Stimulated activated naive CD8-positive, alpha-beta T cell treated with anti-CD3 and anti-CD28 coated beads, Interleukin-15, amount 100 ng/mL, for 72 hours (primary cell): ENCODE measurements at regions not wholly inside any gene's neighbourhood (a gene's known extent, or its start where the extent isn't known, plus 50 kb on each side); places are given as distances from the start of the nearest gene placed in this dataset.

ENCODE experiments used
- ATAC-seq: fragments of 150-1000 bp; cut with Tn5 transposase; 2 replicates; pipeline ENCODE4 v1.10.0; 2021; ENCODE audit warnings: mild to moderate bottlenecking, moderate library complexity
- DNase-seq, 2 donors: peaks; one replicate each; pipeline ENCODE4 v3.0.0; 2021 to 2022
- H3K27ac Mint-ChIP-seq, 2 donors: one replicate each; pipeline ENCODE4 v1.8.0; 2022; ENCODE audit warnings: mild to moderate bottlenecking in 2 of 2, mixed read lengths in 2 of 2, moderate library complexity in 2 of 2
- H3K27me3 Mint-ChIP-seq: one replicate; pipeline ENCODE4 v1.8.0; 2022; ENCODE audit warnings: mixed read lengths
- H3K4me1 Mint-ChIP-seq: one replicate; pipeline ENCODE4 v1.8.0; 2022; ENCODE audit warnings: mild to moderate bottlenecking, mixed read lengths
- H3K4me3 Mint-ChIP-seq, 2 donors: one replicate each; pipeline ENCODE4 v1.8.0; 2022; ENCODE audit warnings: mild to moderate bottlenecking in 2 of 2, mixed read lengths in 2 of 2, moderate library complexity in 1 of 2
- H3K9me3 Mint-ChIP-seq, 2 donors: one replicate each; pipeline ENCODE4 v1.8.0; 2022; ENCODE audit warnings: mixed read lengths in 2 of 2

DNA sequence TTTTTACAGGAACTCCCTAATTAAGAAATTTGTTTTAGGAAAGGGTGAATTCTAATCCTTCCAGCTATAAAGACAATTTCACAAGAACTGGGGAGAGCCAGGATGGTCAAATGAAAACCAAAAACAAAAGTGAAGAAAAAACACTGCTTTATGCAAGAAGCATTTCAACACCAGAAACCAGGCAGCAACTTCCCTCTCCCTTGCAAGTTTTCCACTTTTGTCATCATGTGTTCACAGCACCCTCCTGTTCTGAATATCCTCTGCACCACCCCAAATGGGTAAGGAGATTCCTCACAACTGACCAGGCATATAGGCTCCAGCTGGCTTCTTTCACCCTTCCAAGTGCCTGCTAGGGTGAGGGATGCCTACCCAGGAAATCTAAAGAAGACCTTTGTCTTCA lies 328.1 kb downstream of the TBC1D4 start:
- peaks cover 13% of the 10 kb centered on the region for H3K27me3 Mint-ChIP-seq
- no peak overlapping the region for H3K4me3 Mint-ChIP-seq
- H3K4me1 Mint-ChIP-seq, result no peaks in the 10 kb centered on the region
- DNase-seq (no peak), ATAC-seq (no peak)
- H3K27ac Mint-ChIP-seq, result no peak overlapping the region
- peaks cover 9 to 11% of the 10 kb centered on the region in 2 donors for H3K9me3 Mint-ChIP-seq

GRCh38 chr13:75153386-75153785 lies 328.6 kb downstream of the TBC1D4 start:
- Mint-ChIP-seq H3K9me3 (peaks cover 9 to 11% of the 10 kb centered on the region in 2 donors), H3K4me3 (no peak overlapping the region), H3K27ac (no peak overlapping the region), H3K4me1 (no peaks in the 10 kb centered on the region), H3K27me3 (peaks cover 13% of the 10 kb centered on the region)
- DNase-seq (no peak), ATAC-seq (no peak)

- Mint-ChIP-seq H3K4me3 (no peak overlapping the region), H3K4me1 (no peaks in the 10 kb centered on the region), H3K27ac (no peak overlapping the region), H3K27me3 (peaks cover 8% of the 10 kb centered on the region), H3K9me3 (peaks cover 9 to 11% of the 10 kb centered on the region in 2 donors)
- DNase-seq (no peak), ATAC-seq (no peak)
Measured at GRCh38 chr13:75151081-75151643, 330.8 kb downstream of the TBC1D4 start.

DNA sequence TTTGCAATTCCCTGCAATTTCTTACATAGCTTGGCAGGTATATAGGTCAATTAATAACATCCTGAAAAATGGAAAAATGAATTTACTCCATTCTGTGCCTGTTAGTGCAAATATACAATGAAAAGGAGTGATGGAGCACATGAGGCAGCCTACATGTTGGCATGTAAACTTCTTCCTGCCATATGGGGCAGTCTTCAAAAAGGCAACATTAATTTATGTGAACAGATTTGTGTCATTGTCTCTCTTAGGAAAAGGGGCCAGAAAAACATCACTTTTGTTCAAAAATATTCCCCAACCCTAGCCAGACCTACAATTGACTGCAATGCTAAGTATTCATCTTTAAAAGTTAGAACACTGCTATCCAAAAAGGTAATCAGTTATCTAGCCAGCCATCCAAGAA lies 332.2 kb downstream of the TBC1D4 start:
- Mint-ChIP-seq H3K27ac (no peak overlapping the region), H3K27me3 (peaks cover 7% of the 10 kb centered on the region), H3K4me1 (no peaks in the 10 kb centered on the region), H3K9me3 (peaks cover 7 to 9% of the 10 kb centered on the region in 2 donors), H3K4me3 (no peak overlapping the region)
- DNase-seq (no peak), ATAC-seq (no peak)

DNA sequence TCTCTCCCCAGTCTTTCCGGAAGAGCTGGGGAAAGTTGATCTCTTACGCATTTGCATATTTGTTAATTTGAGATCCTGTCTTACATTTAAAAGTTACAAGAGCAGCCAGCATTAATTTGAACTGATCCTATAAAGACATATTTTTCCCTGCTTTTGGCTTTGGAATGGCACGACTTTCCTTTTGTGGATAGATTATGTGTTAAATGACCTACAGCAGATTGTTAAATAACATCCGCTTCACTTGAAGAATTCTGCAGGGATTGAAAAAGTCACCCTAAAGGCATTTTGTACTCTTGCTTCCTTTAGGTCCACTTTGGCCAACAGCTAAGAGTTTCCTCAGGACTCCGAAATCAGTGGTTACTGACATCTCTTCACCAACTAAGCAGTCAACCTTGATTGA lies 334.0 kb downstream of the TBC1D4 start:
- DNase-seq (no peak), ATAC-seq (no peak)
- H3K4me1 Mint-ChIP-seq, result no peaks in the 10 kb centered on the region
- H3K4me3 Mint-ChIP-seq, result no peak overlapping the region
- H3K27me3 Mint-ChIP-seq, result peaks cover 7% of the 10 kb centered on the region
- no peak overlapping the region for H3K27ac Mint-ChIP-seq
- H3K9me3 Mint-ChIP-seq, result peaks cover 7 to 9% of the 10 kb centered on the region in 2 donors

DNA sequence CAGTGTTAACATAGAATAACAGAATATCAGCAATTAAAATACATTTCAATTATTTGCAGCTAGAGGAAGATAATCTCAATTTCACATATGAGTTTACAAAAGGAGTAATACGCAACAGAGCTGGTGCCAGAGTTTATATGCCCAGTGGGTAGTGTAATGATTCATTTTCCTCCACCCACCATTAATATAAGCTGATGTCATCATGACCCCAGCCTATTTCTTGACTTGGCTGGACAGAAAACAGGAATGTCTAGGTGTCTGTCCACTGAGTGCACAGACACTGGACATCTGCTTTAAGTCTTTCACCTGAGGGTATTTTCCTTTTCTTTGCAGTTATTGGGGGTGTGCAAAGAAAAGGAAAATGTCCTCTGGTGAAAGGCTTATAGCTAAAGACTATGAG lies 335.5 kb downstream of the TBC1D4 start:
- DNase-seq (no peak), ATAC-seq (no peak)
- Mint-ChIP-seq H3K9me3 (no peaks in the 10 kb centered on the region), H3K4me3 (no peak overlapping the region), H3K27ac (no peak overlapping the region), H3K4me1 (no peaks in the 10 kb centered on the region), H3K27me3 (peaks cover 7% of the 10 kb centered on the region)

DNA sequence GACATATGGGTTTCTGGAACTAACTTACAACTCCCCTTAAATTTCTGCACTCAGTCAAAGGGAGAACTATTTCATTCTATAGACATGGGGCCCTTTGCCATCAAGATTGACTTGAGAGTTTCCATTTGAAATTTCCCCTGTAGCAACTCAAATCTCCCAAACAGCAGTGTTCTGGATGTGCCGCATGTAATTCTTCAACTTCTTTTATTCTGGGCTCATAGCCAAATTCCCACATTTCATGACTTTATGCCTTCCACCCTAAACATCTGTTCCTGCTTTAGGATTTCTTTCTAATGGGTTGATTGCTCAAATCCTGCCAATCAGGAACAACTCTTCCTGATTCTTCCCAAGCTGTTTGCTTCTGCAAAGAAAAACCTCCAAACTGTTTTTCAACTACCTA lies 336.0 kb downstream of the TBC1D4 start:
- H3K9me3 Mint-ChIP-seq, result no peaks in the 10 kb centered on the region
- H3K4me3 Mint-ChIP-seq, result no peak overlapping the region
- H3K27me3 Mint-ChIP-seq, result peaks cover 7% of the 10 kb centered on the region
- ATAC-seq (no peak), DNase-seq (no peak)
- no peak overlapping the region for H3K27ac Mint-ChIP-seq
- H3K4me1 Mint-ChIP-seq, result no peaks in the 10 kb centered on the region

- no peaks in the 10 kb centered on the region for H3K4me1 Mint-ChIP-seq
- no peak overlapping the region for H3K4me3 Mint-ChIP-seq
- ATAC-seq (no peak), DNase-seq (no peak)
- H3K27ac Mint-ChIP-seq, result no peak overlapping the region
- peaks cover 4 to 22% of the 10 kb centered on the region in 2 donors for H3K9me3 Mint-ChIP-seq
- peaks cover 9% of the 10 kb centered on the region for H3K27me3 Mint-ChIP-seq
Measured at GRCh38 chr13:75139291-75139690, 342.7 kb downstream of the TBC1D4 start.

DNA sequence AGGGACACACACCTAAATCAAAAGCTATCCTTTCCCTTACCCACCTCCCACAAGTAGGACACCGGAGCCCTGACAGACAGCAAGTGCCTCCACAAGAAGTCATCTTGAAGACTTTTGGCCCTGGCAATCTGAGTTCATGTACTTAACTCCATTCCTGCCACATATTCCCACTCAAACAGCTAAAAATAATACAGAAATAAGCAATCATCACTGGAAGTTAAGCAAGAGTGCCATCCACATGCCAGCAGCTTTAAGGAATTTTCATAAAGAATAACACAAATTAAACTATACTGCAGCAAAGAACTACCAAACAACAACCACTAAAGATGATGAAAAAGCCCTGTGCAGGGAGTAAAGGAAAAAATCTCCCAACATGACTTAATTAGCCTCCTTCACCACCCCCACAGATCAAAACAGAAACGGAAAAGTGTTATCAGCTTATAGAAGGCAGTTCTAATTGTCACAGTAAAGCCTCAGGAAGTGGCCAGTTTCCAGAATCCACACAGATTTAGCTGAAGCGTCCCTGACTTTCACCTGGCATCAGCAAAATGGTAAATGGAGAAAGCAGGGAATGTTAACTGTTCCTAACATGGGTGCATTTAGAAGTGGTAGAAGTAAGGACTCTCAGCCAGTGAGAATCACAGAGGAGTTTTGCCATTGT lies 343.9 kb downstream of the TBC1D4 start:
- no peak overlapping the region for H3K4me3 Mint-ChIP-seq
- H3K27ac Mint-ChIP-seq, result no peak overlapping the region
- DNase-seq (no peak), ATAC-seq (no peak)
- peaks cover 9% of the 10 kb centered on the region for H3K27me3 Mint-ChIP-seq
- peaks cover 4 to 22% of the 10 kb centered on the region in 2 donors for H3K9me3 Mint-ChIP-seq
- H3K4me1 Mint-ChIP-seq, result no peaks in the 10 kb centered on the region

DNA sequence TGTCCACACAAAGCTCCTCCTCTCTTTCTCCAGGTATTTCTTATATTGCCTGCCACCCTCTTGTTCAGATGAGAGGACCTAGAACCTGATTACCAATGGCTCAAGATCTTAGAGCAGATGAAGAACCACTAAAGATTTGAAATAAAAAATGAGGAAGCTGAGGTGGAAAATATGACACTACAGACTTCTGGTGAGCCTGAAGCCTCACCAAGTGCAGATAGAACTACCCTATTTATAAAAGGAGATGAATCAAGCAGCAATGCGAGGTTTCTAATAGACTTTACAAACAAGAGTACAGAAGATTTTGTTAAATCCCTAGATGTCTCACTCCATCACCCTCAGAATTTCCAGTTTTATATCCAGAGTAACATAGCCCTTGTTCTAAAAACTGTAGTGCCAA lies 345.8 kb downstream of the TBC1D4 start:
- H3K4me1 Mint-ChIP-seq, result no peaks in the 10 kb centered on the region
- H3K27ac Mint-ChIP-seq, result peak overlapping the region in 1 of 2 donors; percentile 74
- ATAC-seq (no peak), DNase-seq (no peak)
- H3K27me3 Mint-ChIP-seq, result peaks cover 9% of the 10 kb centered on the region
- peaks cover 4 to 22% of the 10 kb centered on the region in 2 donors for H3K9me3 Mint-ChIP-seq
- H3K4me3 Mint-ChIP-seq, result no peak overlapping the region

DNA sequence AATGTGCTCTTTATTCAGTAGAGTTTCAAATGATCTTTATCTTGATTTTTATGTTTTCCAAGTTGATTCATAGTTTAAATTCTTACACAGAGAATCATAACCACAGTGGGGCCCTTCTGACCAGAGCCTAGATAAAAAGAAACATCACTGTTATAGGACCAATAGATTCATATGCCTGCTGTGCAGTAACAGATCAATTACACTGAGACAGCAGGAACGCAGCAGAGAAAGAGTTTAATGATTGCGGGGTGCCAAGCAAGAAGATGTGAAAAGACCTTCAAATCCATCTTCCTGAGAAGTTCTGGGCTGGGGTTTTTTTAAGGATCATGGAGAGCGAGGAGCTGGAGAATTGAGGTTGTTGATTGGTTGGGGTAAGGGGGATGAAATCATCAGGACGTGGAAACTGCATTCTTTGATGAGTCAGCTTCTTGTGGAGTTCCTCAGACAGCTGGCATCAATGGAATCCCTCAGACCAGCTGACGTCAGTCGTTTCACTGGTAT lies 346.6 kb downstream of the TBC1D4 start:
- Mint-ChIP-seq H3K9me3 (peaks cover 4 to 22% of the 10 kb centered on the region in 2 donors), H3K27me3 (peaks cover 9% of the 10 kb centered on the region), H3K4me3 (no peak overlapping the region), H3K4me1 (no peaks in the 10 kb centered on the region), H3K27ac (no peak overlapping the region)
- DNase-seq (no peak), ATAC-seq (no peak)

GRCh38 chr13:75132701-75133695 lies 349.0 kb downstream of the TBC1D4 start:
- peaks cover 4 to 16% of the 10 kb centered on the region in 2 donors for H3K9me3 Mint-ChIP-seq
- no peak overlapping the region for H3K27ac Mint-ChIP-seq

GRCh38 chr13:75129331-75129730 lies 352.6 kb downstream of the TBC1D4 start:
- DNase-seq (no peak), ATAC-seq (no peak)
- no peaks in the 10 kb centered on the region for H3K4me1 Mint-ChIP-seq
- no peaks in the 10 kb centered on the region for H3K27me3 Mint-ChIP-seq
- H3K9me3 Mint-ChIP-seq, result no peaks in the 10 kb centered on the region
- H3K27ac Mint-ChIP-seq, result no peak overlapping the region
- no peak overlapping the region for H3K4me3 Mint-ChIP-seq

More at GRCh38 chr13:75132701-75133695, 349.0 kb downstream of the TBC1D4 start:
- Mint-ChIP-seq H3K4me3 (no peak overlapping the region), H3K4me1 (no peaks in the 10 kb centered on the region), H3K27me3 (peaks cover 2% of the 10 kb centered on the region)
- ATAC-seq (no peak), DNase-seq (no peak)

DNA sequence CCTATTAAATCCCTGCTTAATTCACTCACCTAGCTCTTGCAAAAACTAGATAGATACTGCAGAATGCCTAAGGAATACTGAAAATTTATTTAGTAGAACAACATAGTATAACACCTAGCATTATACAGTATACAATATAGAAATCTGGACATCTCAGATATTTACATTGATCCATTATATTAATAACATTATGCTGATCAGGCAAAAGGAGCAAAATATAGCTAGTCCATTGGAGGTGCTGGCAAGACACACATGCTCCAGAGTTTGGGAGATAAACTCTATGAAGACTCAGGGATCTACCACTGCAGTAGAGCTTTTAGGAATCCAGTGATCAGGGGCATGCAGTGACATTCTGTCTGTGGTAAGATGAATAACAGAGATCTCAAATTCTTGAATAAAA lies 357.6 kb downstream of the TBC1D4 start:
- ATAC-seq (no peak), DNase-seq (no peak)
- Mint-ChIP-seq H3K9me3 (no peaks in the 10 kb centered on the region), H3K4me1 (no peaks in the 10 kb centered on the region), H3K4me3 (no peak overlapping the region), H3K27me3 (peaks cover 11% of the 10 kb centered on the region), H3K27ac (no peak overlapping the region)

DNA sequence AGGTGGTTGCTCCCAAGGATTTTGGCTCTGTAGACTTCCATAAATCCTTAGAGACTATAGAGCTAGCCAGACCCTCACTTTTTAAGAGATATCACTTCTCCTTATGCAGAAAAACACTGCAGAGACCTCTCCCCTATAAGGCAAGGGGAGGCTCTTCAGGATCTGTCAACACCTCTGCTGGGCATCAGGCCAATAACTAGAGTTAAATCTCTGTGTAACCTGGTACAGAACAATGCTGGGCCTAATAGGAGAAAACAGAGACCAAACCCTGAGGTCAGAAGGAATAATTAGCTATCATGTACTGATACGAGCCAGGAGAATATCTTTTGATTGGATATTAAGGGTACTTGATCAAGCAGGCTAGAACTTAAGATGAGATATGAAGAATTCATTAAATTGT lies 358.5 kb downstream of the TBC1D4 start:
- H3K27ac Mint-ChIP-seq, result no peak overlapping the region
- no peak overlapping the region for H3K4me3 Mint-ChIP-seq
- H3K9me3 Mint-ChIP-seq, result no peaks in the 10 kb centered on the region
- no peaks in the 10 kb centered on the region for H3K4me1 Mint-ChIP-seq
- no peak for DNase-seq
- H3K27me3 Mint-ChIP-seq, result peaks cover 11% of the 10 kb centered on the region
- ATAC-seq, result no peak

DNA sequence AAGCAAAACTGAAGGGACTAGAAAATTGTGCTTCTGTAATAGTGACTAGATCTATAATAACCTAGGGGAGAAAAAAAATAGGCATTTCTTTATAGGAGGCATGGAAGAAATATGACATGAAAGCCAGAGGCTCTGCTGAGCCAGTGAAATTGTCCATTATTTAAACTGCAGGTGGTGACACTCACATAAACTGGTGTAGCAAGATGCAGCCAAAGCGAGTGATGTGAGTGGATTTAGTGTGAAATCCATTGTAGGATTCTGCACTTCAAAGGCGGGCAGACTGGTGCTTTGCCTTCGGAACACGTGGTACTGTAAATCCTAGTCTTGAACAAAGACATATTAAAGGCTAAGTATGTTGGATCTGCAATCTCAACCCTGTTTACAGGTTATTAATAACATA lies 361.9 kb downstream of the TBC1D4 start:
- no peak for DNase-seq
- Mint-ChIP-seq H3K9me3 (no peaks in the 10 kb centered on the region), H3K4me1 (no peaks in the 10 kb centered on the region), H3K4me3 (no peak overlapping the region), H3K27me3 (peaks cover 11% of the 10 kb centered on the region), H3K27ac (no peak overlapping the region)
- ATAC-seq, result no peak
